ENCODE measurements at regions not wholly inside any gene's neighbourhood (a gene's known extent, or its start where the extent isn't known, plus 50 kb on each side); places are given as distances from the start of the nearest gene placed in this dataset.

DNA sequence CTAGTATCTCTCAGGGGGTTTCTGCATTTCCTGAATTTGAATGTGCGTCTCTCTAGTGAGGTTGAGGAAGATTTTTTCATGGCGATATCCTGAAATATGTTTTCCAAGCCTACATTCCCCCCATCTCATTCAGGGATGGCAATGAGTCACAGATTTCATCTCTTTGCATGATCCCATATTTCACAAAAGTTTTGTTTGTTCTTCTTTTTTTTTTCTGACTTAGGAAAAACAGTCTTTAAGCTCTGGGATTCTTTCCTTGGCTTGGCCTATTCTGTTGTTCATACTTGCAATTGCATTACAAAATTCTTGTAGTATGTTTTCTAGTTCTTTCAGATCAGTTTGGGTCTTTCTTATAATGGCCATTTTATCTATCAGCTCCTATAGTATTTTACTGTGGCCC, 136.5 kb downstream of the DSEL start:
- DNase-seq, result no peak

GRCh38 chr18:67376372-67376771, 140.1 kb downstream of the DSEL start:
- no peak for DNase-seq

GRCh38 chr18:67373636-67374035, 142.9 kb downstream of the DSEL start:
- DNase-seq, result no peak

GRCh38 chr18:67367540-67367939, 149.0 kb downstream of the DSEL start:
- no peak for DNase-seq

DNA sequence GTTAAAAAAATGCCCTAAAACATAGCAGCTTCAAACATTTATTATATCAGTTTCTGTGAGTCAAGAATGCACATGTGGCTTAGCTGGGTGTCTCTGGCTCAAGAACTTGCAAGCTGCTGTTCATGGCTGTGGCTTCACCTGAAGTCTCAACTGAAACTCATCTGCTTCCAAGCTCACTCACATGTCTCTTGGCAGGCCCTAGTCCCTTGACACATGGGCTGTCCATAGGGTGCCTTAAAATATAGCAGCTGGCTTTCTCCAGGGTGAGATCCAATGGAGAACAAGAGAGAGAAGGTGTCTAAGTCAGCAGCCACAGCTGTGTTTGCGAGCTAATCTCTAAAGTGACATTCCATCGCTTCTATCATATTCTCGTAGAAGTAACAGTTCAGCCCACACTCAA, 152.8 kb downstream of the DSEL start:
- no peak for DNase-seq

DNA sequence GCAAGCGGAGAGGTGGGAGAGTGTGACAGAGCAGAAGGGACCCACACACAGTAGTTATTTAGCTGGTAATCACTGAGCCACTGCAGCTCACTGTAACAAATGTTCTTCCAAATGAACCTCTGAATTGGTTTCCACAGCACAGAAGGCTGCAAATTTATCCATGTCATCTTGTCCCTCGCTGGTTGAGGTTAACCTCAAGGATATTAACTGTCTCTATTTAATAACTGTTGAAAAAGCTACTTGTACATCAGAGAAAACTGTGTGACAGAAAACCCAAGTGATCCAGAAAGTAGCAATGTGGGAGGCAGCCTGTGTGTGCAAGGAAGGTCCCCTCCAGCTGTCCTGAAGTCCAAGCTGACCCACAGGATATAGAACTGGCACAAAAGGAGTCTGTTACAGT, 153.6 kb downstream of the DSEL start:
- DNase-seq, result no peak

DNA sequence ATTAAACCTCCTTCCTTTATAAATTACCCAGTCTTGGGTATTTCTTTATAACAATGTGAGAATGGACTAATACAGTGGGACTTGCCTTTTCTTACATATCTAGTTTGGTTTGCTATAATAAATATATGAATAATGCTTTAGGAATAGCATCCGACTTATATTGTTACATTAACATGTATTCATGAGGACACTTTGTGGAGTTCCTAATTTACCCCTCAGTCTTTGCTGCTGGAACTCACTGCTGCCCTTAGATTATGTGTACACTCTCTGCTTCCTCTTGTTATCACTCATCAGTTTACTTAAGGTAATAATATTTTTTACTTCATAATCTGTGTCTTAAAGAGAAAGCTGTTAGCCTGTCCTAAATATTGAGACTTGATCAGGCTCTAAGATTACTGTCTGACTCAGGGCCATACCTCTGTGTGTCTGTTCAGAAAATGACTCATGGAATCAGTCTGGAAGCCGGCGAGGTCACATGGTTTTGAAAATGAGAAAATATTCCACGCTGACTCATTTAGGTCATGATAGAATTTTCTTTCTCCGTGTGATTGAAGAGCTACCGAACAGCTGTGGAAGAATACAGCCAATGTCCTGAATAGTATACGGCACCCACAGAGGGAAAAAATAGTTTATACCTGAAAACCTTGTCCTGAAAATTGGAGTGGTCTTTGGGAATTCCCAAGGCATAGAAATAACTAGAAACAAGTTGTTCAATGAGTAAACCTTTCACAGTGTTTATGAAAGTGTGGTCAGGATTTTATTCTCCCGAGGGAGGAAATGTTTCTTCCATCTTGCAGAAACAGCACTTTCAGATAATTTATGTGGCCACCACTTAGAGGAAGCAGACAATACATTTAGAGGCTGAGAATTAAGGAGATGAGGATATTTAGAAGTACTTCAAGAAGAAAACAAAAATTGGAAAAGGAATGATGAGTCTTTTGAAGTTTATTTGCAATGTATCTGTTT, 156.4 kb downstream of the DSEL start:
- DNase-seq, result no peak

GRCh38 chr18:67358947-67359346, 157.6 kb downstream of the DSEL start:
- no peak for DNase-seq

- DNase-seq, result no peak
These were observed 161.8 kb downstream of the DSEL start for GRCh38 chr18:67354692-67355091.

DNA sequence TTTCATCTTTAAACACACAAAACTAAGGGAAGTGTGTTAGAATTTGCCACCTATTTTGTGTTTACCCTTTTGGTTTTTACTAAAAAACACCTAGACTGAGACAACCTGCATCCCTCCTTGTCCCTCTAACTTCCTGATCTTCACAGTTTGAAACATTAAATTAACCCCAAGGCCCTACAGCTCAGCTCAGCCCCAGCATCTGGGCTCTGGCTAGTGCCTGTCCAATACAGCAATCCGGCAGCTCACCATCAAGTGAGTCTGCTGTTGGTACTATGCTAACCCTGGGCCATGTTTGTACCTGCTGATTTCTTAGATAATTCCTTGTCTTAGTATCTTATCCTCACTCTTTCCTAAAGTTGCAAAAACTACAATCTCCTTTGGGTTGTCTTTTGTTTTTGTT, 162.4 kb downstream of the DSEL start:
- DNase-seq, result no peak

- no peak for DNase-seq
These were observed 169.1 kb downstream of the DSEL start for GRCh38 chr18:67347438-67347837.

GRCh38 chr18:67342159-67342558, 174.4 kb downstream of the DSEL start:
- DNase-seq, result no peak

DNA sequence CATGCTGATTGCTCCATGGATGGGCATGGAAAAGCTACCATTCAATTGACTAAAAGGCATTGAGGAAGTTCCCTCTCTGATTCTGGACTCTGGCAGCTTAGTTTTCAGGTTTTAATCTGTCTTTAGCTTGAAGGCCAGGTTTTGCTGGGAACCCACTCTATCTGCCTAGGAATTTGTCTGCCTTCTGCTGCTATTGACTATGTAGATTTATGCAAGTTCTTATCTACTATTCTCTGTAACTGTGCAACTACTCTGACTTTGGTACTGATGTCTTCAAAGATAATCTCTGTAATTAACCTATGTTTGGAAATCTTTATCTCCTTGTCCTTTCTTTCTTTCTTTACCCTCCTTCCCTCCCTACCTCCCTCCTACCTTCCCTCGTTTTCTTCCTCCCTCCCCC, 178.8 kb downstream of the DSEL start:
- DNase-seq, result no peak

- DNase-seq, result no peak
These were observed 184.7 kb downstream of the DSEL start for GRCh38 chr18:67331857-67332256.

- no peak for DNase-seq
These were observed 197.4 kb downstream of the DSEL start for GRCh38 chr18:67319109-67319508.

GRCh38 chr18:67318651-67319050, 197.9 kb downstream of the DSEL start:
- DNase-seq, result no peak

DNA sequence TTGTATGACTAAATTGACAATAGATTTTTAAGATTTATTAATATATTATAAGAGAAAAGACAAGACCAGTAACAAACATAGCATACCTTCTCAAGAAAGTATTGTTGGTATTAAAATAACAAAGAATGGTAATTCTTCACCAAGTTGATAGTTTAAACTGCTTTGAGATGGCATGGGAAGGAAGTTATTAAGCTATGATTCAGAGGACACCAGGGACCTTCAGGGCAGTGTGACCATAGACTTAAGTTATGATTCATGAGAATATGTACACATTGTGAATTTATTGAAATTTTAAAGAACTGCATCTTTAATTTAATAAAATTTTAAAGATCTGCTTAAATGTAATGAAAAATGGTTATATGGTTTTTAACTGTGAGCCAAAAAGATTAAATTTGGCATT, 205.7 kb downstream of the DSEL start:
- no peak for DNase-seq

DNA sequence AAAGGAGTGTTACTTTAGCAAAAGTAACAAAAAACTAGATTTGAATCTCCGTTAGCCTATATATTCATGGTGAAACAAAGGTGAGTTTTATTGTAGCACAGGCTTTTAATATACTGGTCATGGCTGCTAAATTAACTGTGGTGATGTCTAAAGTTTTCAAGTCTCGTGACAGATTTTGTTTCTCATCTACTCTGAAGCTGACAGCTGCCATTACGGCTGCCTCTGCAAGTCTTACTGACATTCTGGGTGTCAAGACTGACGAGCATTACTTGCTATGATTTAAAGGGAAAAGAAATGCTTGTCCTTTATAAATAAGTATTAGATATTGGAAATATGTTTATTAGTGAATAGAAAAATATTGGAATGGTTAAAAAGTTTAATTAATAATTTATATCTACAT, 207.7 kb downstream of the DSEL start:
- no peak for DNase-seq

- no peak for DNase-seq
These were observed 211.1 kb downstream of the DSEL start for GRCh38 chr18:67305466-67305865.

DNA sequence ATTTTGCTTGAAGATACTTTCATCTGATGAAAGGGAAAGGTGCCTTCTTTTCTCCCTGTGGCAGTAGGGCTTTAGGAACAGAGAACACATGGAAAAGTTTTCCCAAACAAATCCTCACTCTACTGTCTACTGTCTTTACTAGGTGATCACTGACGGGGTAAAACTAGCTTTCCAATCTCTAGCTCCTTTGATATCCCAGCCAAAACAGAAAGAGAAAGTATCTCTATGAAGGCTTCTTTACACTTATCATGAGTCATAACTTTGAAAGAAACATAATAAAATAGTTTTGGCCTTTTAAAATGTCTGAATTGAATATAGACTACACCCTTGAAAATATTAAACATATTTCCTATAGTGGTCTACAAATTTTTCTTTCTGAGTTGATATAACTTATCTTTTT, 214.5 kb downstream of the DSEL start:
- DNase-seq, result no peak

GRCh38 chr18:67301592-67301991, 214.9 kb downstream of the DSEL start:
- DNase-seq, result no peak

DNA sequence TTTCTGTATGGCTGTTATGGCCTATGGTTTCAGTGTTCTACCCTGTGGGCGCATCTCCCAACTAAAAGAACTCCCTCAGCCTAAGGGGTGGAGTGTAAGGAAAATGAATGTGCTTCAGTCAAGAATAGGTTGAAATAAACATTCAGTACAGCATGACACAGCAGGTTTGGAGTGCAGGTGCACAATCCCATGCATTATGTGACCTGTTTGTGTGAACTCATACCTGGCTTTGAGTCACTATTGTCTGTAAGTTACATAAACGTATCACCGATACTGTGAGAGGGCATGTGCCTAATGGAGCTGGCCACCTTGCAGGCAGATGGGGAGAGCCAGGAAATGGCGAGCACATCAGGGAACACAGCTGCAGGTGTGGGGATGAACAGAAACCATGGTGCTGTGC, 216.0 kb downstream of the DSEL start:
- peak; percentile 7 for DNase-seq

DNA sequence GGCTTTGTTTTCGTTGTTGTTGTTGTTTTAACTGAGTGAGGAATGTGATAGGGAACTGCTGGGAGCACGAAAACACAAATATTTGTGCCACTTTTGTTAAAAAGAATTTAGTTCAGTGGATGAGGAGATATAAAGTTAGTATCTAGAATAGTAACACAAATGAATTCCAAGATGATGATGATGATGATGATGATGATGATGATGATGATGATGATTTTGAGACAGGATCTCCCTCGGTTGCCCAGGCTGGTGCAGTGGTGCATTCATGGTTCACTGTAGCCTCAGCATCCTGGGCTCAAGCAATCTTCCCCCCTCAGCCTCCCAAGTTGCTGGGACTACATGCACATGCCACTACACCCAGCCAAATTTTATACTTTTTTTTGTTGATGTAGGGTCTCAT, 223.7 kb downstream of the DSEL start:
- DNase-seq, result no peak

DNA sequence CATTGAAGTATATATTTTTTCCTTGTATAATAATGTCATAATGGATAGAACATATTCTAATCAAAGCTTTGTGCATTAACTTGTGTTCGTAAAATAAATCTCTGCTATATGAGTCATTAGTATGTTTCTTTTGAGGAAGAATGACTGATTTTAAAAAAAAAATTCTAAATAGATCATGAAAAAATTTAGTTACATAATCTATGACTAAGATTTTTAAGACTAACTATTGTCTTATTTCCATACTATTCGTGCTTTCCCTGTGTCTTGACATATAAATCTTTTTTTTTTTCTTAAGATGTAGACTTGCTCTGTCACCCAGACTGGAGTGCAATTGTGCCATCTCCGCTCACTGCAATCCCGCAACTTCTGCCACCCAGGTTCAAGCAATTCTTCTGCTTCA, 226.1 kb downstream of the DSEL start:
- no peak for DNase-seq

DNA sequence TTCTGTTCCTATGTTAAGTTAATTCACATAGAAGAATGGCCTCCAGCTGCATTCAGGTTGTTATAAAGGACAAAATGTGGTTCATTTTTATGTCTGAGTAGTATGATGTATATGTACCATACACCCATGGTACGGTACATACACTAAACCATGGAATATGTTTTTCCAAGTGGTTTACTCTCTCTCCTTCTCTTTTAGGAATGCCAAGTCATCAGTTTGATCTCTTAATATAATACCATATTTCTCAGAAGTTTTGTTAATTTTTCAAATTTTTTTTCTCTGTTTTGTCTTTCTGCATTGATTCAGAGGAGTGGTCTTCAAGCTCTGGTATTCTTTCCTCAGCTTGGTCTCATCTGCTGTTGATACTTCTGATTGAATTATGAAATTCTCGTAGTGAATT, 230.9 kb downstream of the DSEL start:
- no peak for DNase-seq
